PC-9 (cell line): ENCODE measurements at regions not wholly inside any gene's neighbourhood (a gene's known extent, or its start where the extent isn't known, plus 50 kb on each side); places are given as distances from the start of the nearest gene placed in this dataset.

Experiments used
- BruUV-seq: library from RNA; stranded (reverse); fragments of 400-500 nt; replicated peaks from 2 replicates; lab custom pipeline; 2021; lab: Mats Ljungman, UMichigan
- CTCF ChIA-PET: fragments of 300-600 bp; sonication (Branson Sonifier 250); formaldehyde crosslinking; loops from one replicate; lab custom pipeline; 2022; ENCODE audit warnings: antibody characterized with exemption; lab: Charles Lee
- POLR2A ChIA-PET: fragments of 300-600 bp; sonication (Branson Sonifier 250); formaldehyde crosslinking; loops from one replicate; lab custom pipeline; 2022; ENCODE audit warnings: antibody characterized with exemption; ENCODE audit not compliant: unreplicated experiment; lab: Charles Lee
- DNase-seq, 2 experiments: peaks; one replicate each; pipeline versions ENCODE4 v3.0.0 to v3.0.0-alpha.2; 2015 to 2022; ENCODE audit warnings: mixed read lengths in 1 of 2
- H2AFZ ChIP-seq: fragments of 200-600 bp; sonication (generic); 2 replicates; pipeline ENCODE4 v1.8.1; 2017; ENCODE audit warnings: antibody characterized with exemption
- H3F3A ChIP-seq: fragments of 200-600 bp; sonication (generic); 2 replicates; pipeline ENCODE4 v1.8.1; 2017; ENCODE audit warnings: antibody characterized with exemption, mild to moderate bottlenecking, low read depth; ENCODE audit not compliant: insufficient read depth
- H3K27ac ChIP-seq: fragments of 200-600 bp; sonication (generic); 2 replicates; pipeline ENCODE4 v1.6.1; 2016; ENCODE audit warnings: mixed run types
- H3K27me3 ChIP-seq: fragments of 200-600 bp; sonication (generic); 2 replicates; pipeline ENCODE4 v1.6.1; 2016; ENCODE audit warnings: low read depth, mixed run types; ENCODE audit not compliant: insufficient read depth
- H3K36me3 ChIP-seq: fragments of 200-600 bp; sonication (generic); 2 replicates; pipeline ENCODE4 v1.6.1; 2016; ENCODE audit warnings: low read depth, mixed run types
- H3K4me1 ChIP-seq: fragments of 200-600 bp; sonication (generic); replicated peaks from 2 replicates; pipeline ENCODE4 v1.6.1; 2016; ENCODE audit warnings: mixed run types; ENCODE audit not compliant: insufficient read depth
- H3K4me2 ChIP-seq: fragments of 200-600 bp; sonication (generic); 2 replicates; pipeline ENCODE4 v1.6.1; 2017; ENCODE audit warnings: mixed run types
- H3K4me3 ChIP-seq: fragments of 200-600 bp; sonication (generic); 2 replicates; pipeline ENCODE4 v1.6.1; 2016; ENCODE audit warnings: mixed run types
- H3K79me2 ChIP-seq: fragments of 200-600 bp; sonication (generic); 2 replicates; pipeline ENCODE4 v1.6.1; 2017; ENCODE audit warnings: low read depth, mixed run types
- H3K9me2 ChIP-seq: fragments of 200-600 bp; sonication (generic); 2 replicates; pipeline ENCODE4 v1.8.1; 2017; ENCODE audit warnings: mild to moderate bottlenecking; ENCODE audit not compliant: insufficient read depth
- H3K9me3 ChIP-seq: fragments of 200-600 bp; sonication (generic); 2 replicates; pipeline ENCODE4 v1.8.1; 2016; ENCODE audit warnings: low read depth; ENCODE audit not compliant: insufficient read depth
- H4K20me1 ChIP-seq: fragments of 200-600 bp; sonication (generic); 2 replicates; pipeline ENCODE4 v1.8.1; 2017; ENCODE audit not compliant: insufficient read depth
- EZH2 ChIP-seq: fragments of 200-600 bp; sonication (generic); IDR thresholded peaks from 2 replicates; pipeline ENCODE4 v1.8.0; 2017; ENCODE audit warnings: antibody characterized with exemption, low read depth
- intact Hi-C: fragments of 100-400 bp; cut with micrococcal nuclease; formaldehyde crosslinking; loops from one replicate; pipeline ENCODE4 v1.10.0; 2022; ENCODE audit not compliant: unreplicated experiment
- TF ChIP-seq, protein P1 (sequence below): fragments of 200-600 bp; sonication (generic); conservative IDR thresholded peaks from 2 replicates; pipeline ENCODE4 v1.6.1; 2017; ENCODE audit warnings: mixed run types, antibody characterized with exemption, mild to moderate bottlenecking, moderate library complexity

DNA sequence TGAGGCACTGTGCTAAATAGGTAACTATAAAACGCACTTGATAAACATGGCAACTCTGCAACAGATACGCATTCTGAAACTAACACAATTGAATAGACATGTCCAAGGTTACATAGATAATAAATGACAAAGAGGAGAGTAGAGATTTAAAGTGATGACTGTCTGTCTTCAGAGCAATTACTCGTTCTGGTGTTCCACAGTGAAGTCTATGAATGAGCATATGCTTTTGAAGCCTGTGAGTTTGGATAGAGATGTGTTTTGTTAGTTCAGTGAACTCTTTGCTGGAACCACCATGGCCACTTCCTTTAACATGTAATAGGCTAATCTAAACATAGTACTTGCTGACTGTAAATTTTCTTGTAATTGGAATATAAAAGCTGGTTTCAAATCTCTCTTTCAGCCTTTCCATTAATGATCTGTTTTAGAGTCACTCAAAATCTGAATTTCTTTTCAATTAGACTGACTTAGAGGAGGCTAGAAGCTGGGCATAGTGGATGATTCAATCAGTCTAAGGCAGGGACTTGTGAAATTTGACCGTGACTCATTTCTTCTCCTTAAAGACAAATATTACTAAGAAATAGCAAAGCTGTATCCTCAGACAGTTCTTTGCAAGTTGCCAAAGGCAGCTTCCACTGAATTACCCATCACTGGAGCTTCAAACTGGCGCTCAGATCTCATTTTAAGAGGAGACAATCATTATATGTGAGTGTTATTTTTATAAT, 1130.1 kb upstream of the CELF4 start:
- Histone ChIP-seq H3K27me3 (no peaks in the 10 kb centered on the region), H3K4me3 (no peak overlapping the region), H3K4me1 (no peaks in the 10 kb centered on the region), H3K36me3 (no peaks in the 10 kb centered on the region), H2AFZ (no peak overlapping the region), H4K20me1 (no peaks in the 10 kb centered on the region), H3K27ac (no peak overlapping the region), H3F3A (no peaks in the 10 kb centered on the region), H3K79me2 (no peaks in the 10 kb centered on the region), H3K9me2 (no peaks in the 10 kb centered on the region), H3K4me2 (no peak overlapping the region), H3K9me3 (no peaks in the 10 kb centered on the region)
- intact Hi-C loops, result no loop called here
- ChIA-PET CTCF (no interaction called here), POLR2A (no interaction called here)
- DNase-seq, result no peak
- BruUV-seq, result no TSS peak
- no peak for TF ChIP-seq EZH2
- TF ChIP-seq, protein P1, sequence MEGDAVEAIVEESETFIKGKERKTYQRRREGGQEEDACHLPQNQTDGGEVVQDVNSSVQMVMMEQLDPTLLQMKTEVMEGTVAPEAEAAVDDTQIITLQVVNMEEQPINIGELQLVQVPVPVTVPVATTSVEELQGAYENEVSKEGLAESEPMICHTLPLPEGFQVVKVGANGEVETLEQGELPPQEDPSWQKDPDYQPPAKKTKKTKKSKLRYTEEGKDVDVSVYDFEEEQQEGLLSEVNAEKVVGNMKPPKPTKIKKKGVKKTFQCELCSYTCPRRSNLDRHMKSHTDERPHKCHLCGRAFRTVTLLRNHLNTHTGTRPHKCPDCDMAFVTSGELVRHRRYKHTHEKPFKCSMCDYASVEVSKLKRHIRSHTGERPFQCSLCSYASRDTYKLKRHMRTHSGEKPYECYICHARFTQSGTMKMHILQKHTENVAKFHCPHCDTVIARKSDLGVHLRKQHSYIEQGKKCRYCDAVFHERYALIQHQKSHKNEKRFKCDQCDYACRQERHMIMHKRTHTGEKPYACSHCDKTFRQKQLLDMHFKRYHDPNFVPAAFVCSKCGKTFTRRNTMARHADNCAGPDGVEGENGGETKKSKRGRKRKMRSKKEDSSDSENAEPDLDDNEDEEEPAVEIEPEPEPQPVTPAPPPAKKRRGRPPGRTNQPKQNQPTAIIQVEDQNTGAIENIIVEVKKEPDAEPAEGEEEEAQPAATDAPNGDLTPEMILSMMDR, result no peak

GRCh38 chr18:38693104-38693503, 1127.5 kb upstream of the CELF4 start:
- Histone ChIP-seq H3K9me2 (no peaks in the 10 kb centered on the region), H3K79me2 (no peaks in the 10 kb centered on the region), H4K20me1 (no peaks in the 10 kb centered on the region), H3K4me3 (no peak overlapping the region), H3K9me3 (no peaks in the 10 kb centered on the region), H3K27ac (no peak overlapping the region), H3K27me3 (no peaks in the 10 kb centered on the region), H3K4me1 (no peaks in the 10 kb centered on the region), H3K36me3 (no peaks in the 10 kb centered on the region), H2AFZ (no peak overlapping the region), H3F3A (no peaks in the 10 kb centered on the region), H3K4me2 (no peak overlapping the region)
- no TSS peak for BruUV-seq
- ChIA-PET POLR2A (no interaction called here), CTCF (no interaction called here)
- intact Hi-C loops, result no loop called here
- TF ChIP-seq, protein P1, result no peak
- TF ChIP-seq EZH2, result no peak
- DNase-seq, result no peak

GRCh38 chr18:38690626-38691025, 1125.0 kb upstream of the CELF4 start:
- Histone ChIP-seq H3K4me3 (no peak overlapping the region), H3K9me2 (no peaks in the 10 kb centered on the region), H3K79me2 (no peaks in the 10 kb centered on the region), H3F3A (no peaks in the 10 kb centered on the region), H2AFZ (no peak overlapping the region), H3K4me2 (no peak overlapping the region), H3K36me3 (no peaks in the 10 kb centered on the region), H3K9me3 (no peaks in the 10 kb centered on the region), H3K27ac (no peak overlapping the region), H3K27me3 (no peaks in the 10 kb centered on the region), H3K4me1 (no peaks in the 10 kb centered on the region), H4K20me1 (no peaks in the 10 kb centered on the region)
- ChIA-PET CTCF (no interaction called here), POLR2A (no interaction called here)
- BruUV-seq, result no TSS peak
- DNase-seq, result no peak
- TF ChIP-seq EZH2, result no peak
- TF ChIP-seq, protein P1, result no peak
- intact Hi-C loops, result no loop called here
